Mesendoderm (in vitro differentiated cells): ENCODE measurements at regions not wholly inside any gene's neighbourhood (a gene's known extent, or its start where the extent isn't known, plus 50 kb on each side); places are given as distances from the start of the nearest gene placed in this dataset.

Source experiments
- DNase-seq: peaks from one replicate; pipeline ENCODE4 v3.0.0; 2013
- H2AK5ac ChIP-seq: 2 replicates; pipeline ENCODE4 v1.6.1; 2013; ENCODE audit warnings: low read length, inconsistent platforms
- H2BK120ac ChIP-seq: 2 replicates; pipeline ENCODE4 v1.6.1; 2013; ENCODE audit warnings: low read depth, mild to moderate bottlenecking, low read length, moderate library complexity, mixed read lengths
- H2BK15ac ChIP-seq: replicated peaks from 2 replicates; pipeline ENCODE4 v1.6.1; 2013; ENCODE audit warnings: low read depth, mild to moderate bottlenecking, moderate library complexity
- H2BK5ac ChIP-seq: 2 replicates; pipeline ENCODE4 v1.6.1; 2013; ENCODE audit warnings: low read length, inconsistent platforms
- H3K18ac ChIP-seq: 2 replicates; pipeline ENCODE4 v1.6.1; 2013; ENCODE audit warnings: mild to moderate bottlenecking, low read length, mixed read lengths
- H3K23ac ChIP-seq: one replicate; pipeline ENCODE4 v1.6.1; 2013; ENCODE audit warnings: low read length
- H3K27ac ChIP-seq: 2 replicates; pipeline ENCODE4 v1.5.1; 2013; ENCODE audit warnings: low read depth, mild to moderate bottlenecking, inconsistent platforms, low read length, moderate library complexity
- H3K27me3 ChIP-seq: 2 replicates; pipeline ENCODE4 v1.6.1; 2013; ENCODE audit warnings: low read length, control low read depth, mild to moderate bottlenecking, inconsistent platforms; ENCODE audit not compliant: insufficient read depth, poor library complexity
- H3K36me3 ChIP-seq: 2 replicates; pipeline ENCODE4 v1.6.1; 2013; ENCODE audit warnings: low read length, inconsistent platforms; ENCODE audit not compliant: control insufficient read depth, insufficient read depth
- H3K4ac ChIP-seq: one replicate; pipeline ENCODE4 v1.6.1; 2013; ENCODE audit warnings: low read depth, mild to moderate bottlenecking, low read length, moderate library complexity
- H3K4me1 ChIP-seq: 2 replicates; pipeline ENCODE4 v1.6.1; 2013; ENCODE audit warnings: low read depth, low read length, inconsistent platforms; ENCODE audit not compliant: control insufficient read depth
- H3K4me2 ChIP-seq: 2 replicates; pipeline ENCODE4 v1.6.1; 2013; ENCODE audit warnings: low read length
- H3K4me3 ChIP-seq: 2 replicates; pipeline ENCODE4 v1.5.1; 2013; ENCODE audit warnings: mild to moderate bottlenecking, low read length
- H3K56ac ChIP-seq: one replicate; pipeline ENCODE4 v1.6.1; 2013; ENCODE audit warnings: low read length
- H3K79me1 ChIP-seq: 2 replicates; pipeline ENCODE4 v1.6.1; 2013; ENCODE audit warnings: low read length, inconsistent platforms
- H3K79me2 ChIP-seq: 2 replicates; pipeline ENCODE4 v1.6.1; 2013; ENCODE audit warnings: mild to moderate bottlenecking, low read length; ENCODE audit not compliant: control insufficient read depth, insufficient read depth
- H3K9ac ChIP-seq: 2 replicates; pipeline ENCODE4 v1.6.1; 2013; ENCODE audit warnings: low read length, inconsistent platforms
- H4K5ac ChIP-seq: one replicate; pipeline ENCODE4 v1.6.1; 2013; ENCODE audit warnings: low read length
- H4K8ac ChIP-seq: one replicate; pipeline ENCODE4 v1.6.1; 2013; ENCODE audit warnings: low read depth, mild to moderate bottlenecking, control low read depth, low read length, moderate library complexity
- WGBS: extraction: QIAGEN DNeasy Blood & Tissue Kit; methylation state at CpG from one replicate; pipeline ENCODE4 v1.1.7; 2013; ENCODE audit warnings: low lambda C conversion rate, missing lambda C conversion rate; ENCODE audit not compliant: insufficient coverage; ENCODE audit errors: extremely low coverage; 5-methylcytosine and 5-hydroxymethylcytosine counted together

DNA sequence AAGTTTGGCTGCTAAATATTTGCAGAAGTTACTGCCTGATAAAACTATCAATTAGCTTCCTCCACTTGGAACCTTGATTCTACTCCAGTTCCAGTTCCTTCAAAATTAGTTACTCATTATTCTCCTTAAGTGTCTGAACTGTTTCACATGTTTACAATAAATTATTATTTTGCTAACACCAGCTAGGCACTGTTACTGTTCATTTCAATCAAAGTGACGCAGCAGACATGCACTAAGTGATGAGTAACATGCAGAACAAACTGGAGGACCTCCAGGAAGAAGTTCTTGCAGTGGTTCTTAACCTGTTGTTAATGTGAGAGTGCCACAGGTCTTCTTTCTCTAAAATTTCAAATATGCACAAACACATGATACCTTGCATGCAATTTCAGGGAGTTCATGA, 491.8 kb upstream of the SEMA3A start:
- no CpG with 5 or more reads among the region's 1 CpG for WGBS
- Histone ChIP-seq H2AK5ac (no peak overlapping the region), H3K9ac (no peak overlapping the region), H3K56ac (no peak overlapping the region), H3K79me1 (no peaks in the 10 kb centered on the region), H3K18ac (no peak overlapping the region), H4K5ac (no peak overlapping the region), H4K8ac (no peak overlapping the region), H3K4me1 (no peaks in the 10 kb centered on the region), H3K27me3 (no peaks in the 10 kb centered on the region), H2BK15ac (no peak overlapping the region), H3K79me2 (no peaks in the 10 kb centered on the region), H3K23ac (no peak overlapping the region), H3K36me3 (no peaks in the 10 kb centered on the region), H3K4me2 (no peak overlapping the region), H3K4ac (no peak overlapping the region), H3K27ac (no peak overlapping the region), H2BK5ac (no peak overlapping the region), H3K4me3 (no peak overlapping the region), H2BK120ac (no peak overlapping the region)
- DNase-seq: no peak

DNA sequence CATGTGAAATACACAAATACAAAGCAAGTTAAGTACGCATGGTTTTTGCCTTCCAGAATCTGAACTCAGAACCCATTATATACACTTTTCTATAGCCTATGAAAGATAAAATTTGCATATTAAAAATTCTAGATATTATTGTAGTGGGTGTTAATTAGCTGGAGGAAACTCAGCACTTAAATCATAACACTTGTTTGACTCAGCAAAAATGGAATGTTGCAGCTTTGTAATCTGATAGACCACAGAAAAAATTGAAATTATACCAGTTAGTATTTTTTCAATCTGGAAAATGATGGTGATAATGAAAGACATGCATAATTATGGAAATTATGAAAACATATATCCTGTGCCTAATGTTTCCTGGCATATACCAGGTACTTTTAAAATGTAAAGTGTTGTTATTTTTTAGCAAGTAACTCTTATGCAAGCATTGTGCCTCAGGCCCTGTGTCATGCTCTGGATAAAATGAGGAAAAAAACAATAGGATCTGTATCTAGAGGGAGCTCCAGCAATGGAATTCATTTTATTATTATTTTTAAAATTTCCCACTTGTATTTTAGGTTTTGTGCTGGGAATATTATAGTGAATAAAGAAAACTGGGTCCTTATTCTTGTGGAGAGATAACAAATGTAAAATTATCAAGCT, 490.4 kb upstream of the SEMA3A start:
- H3K9ac ChIP-seq: no peak overlapping the region
- no CpG with 5 or more reads among the region's 1 CpG for WGBS
- no peak overlapping the region for H3K4ac ChIP-seq

GRCh38 chr7:84682543-84682942, 488.0 kb upstream of the SEMA3A start:
- no peaks in the 10 kb centered on the region for H3K79me2 ChIP-seq

More for the DNA sequence above, 490.4 kb upstream of the SEMA3A start:
- Histone ChIP-seq H3K4me3 (no peak overlapping the region), H4K8ac (no peak overlapping the region), H3K23ac (no peak overlapping the region), H3K79me1 (no peaks in the 10 kb centered on the region), H2AK5ac (no peak overlapping the region), H3K79me2 (no peaks in the 10 kb centered on the region), H3K4me1 (no peaks in the 10 kb centered on the region), H4K5ac (no peak overlapping the region), H3K18ac (no peak overlapping the region), H2BK5ac (no peak overlapping the region), H3K4me2 (no peak overlapping the region), H2BK120ac (no peak overlapping the region), H3K56ac (no peak overlapping the region), H3K36me3 (no peaks in the 10 kb centered on the region), H3K27ac (no peak overlapping the region), H2BK15ac (no peak overlapping the region), H3K27me3 (no peaks in the 10 kb centered on the region)
- DNase-seq: no peak

DNA sequence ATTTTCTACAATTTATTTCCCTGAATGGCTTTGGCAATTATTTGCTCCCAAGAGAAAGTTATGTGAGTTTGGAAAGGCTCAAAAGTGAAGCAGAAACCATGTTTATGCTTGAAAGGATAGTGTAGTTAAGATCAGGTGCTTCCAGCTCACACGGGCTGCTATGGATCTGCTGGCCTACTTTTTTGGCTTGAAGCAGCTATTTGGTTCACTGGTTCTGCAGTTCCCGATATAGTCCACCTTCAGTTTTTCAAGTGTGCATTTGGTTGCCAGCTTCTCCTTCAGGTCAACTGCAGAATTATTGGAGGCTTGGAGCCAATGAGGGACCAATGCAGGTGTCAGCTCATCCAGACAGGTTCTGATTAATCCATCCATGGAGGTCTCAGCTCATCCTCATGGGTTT, 484.3 kb upstream of the SEMA3A start:
- no peak overlapping the region for H3K4me3 ChIP-seq
- no peaks in the 10 kb centered on the region for H3K36me3 ChIP-seq
- H2BK5ac ChIP-seq: no peak overlapping the region
- H3K9ac ChIP-seq: no peak overlapping the region
- no peaks in the 10 kb centered on the region for H3K79me1 ChIP-seq
- H3K4me1 ChIP-seq: no peaks in the 10 kb centered on the region
- H4K8ac ChIP-seq: no peak overlapping the region
- no peak overlapping the region for H2AK5ac ChIP-seq
- H3K79me2 ChIP-seq: no peaks in the 10 kb centered on the region
- no peak for DNase-seq
- no peak overlapping the region for H2BK15ac ChIP-seq
- no peaks in the 10 kb centered on the region for H3K27me3 ChIP-seq
- no peak overlapping the region for H3K4me2 ChIP-seq
- no peak overlapping the region for H3K27ac ChIP-seq
- no peak overlapping the region for H2BK120ac ChIP-seq
- WGBS: no CpG with 5 or more reads among the region's 2 CpGs
- no peak overlapping the region for H3K18ac ChIP-seq
- no peak overlapping the region for H4K5ac ChIP-seq
- no peak overlapping the region for H3K23ac ChIP-seq
- no peak overlapping the region for H3K56ac ChIP-seq
- no peak overlapping the region for H3K4ac ChIP-seq

More at GRCh38 chr7:84682543-84682942, 488.0 kb upstream of the SEMA3A start:
- H3K79me1 ChIP-seq: no peaks in the 10 kb centered on the region
- no peak overlapping the region for H3K27ac ChIP-seq
- H4K8ac ChIP-seq: no peak overlapping the region
- no peaks in the 10 kb centered on the region for H3K27me3 ChIP-seq
- H3K56ac ChIP-seq: no peak overlapping the region
- H3K18ac ChIP-seq: no peak overlapping the region
- H3K4ac ChIP-seq: no peak overlapping the region
- H3K4me3 ChIP-seq: no peak overlapping the region
- H4K5ac ChIP-seq: no peak overlapping the region
- H3K4me1 ChIP-seq: no peaks in the 10 kb centered on the region
- no peak overlapping the region for H3K23ac ChIP-seq
- WGBS: 100% methylated on average over 1 of the region's 2 CpGs
- H2BK5ac ChIP-seq: no peak overlapping the region
- no peak overlapping the region for H2AK5ac ChIP-seq
- H3K9ac ChIP-seq: no peak overlapping the region
- no peak overlapping the region for H2BK120ac ChIP-seq
- no peak overlapping the region for H3K4me2 ChIP-seq
- DNase-seq: no peak
- no peak overlapping the region for H2BK15ac ChIP-seq
- H3K36me3 ChIP-seq: no peaks in the 10 kb centered on the region

DNA sequence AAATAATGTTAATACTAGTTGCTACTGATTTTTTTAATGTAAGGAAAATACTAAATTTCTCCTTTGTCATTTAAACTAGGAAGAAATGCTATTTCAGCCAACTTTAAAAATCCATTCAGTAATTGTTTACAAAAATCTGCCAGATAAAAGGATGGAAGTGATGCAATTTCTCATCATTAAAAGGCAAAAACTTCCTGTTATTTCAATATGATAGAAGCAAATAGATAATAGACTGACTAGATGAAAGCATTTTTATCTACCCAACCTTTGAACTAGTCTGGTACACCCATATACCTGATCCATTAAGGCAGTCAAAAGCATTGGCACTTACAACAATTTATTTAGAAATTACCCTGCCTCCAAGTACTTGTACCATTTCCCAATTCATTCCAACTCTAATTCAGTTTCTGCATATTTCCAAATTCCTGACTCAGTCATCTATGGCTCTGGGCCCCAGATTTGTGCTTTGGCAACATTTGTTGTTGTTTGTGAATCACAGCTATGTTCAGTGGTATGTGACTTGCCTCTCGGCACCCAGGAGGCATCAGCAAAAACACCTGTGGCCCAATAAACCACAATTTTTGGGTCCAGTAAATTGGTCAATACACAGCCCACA, 482.6 kb upstream of the SEMA3A start:
- Histone ChIP-seq H3K36me3 (no peaks in the 10 kb centered on the region), H2AK5ac (no peak overlapping the region), H3K4me3 (no peak overlapping the region), H4K5ac (no peak overlapping the region), H3K18ac (no peak overlapping the region), H2BK15ac (no peak overlapping the region), H3K4me2 (no peak overlapping the region), H3K23ac (no peak overlapping the region), H3K79me2 (no peaks in the 10 kb centered on the region), H3K4me1 (no peaks in the 10 kb centered on the region), H3K56ac (no peak overlapping the region), H3K79me1 (no peaks in the 10 kb centered on the region), H3K27me3 (no peaks in the 10 kb centered on the region), H3K27ac (no peak overlapping the region), H4K8ac (no peak overlapping the region), H3K9ac (no peak overlapping the region), H2BK120ac (no peak overlapping the region), H2BK5ac (no peak overlapping the region), H3K4ac (no peak overlapping the region)
- no peak for DNase-seq
- no CpG with 5 or more reads among the region's 1 CpG for WGBS

DNA sequence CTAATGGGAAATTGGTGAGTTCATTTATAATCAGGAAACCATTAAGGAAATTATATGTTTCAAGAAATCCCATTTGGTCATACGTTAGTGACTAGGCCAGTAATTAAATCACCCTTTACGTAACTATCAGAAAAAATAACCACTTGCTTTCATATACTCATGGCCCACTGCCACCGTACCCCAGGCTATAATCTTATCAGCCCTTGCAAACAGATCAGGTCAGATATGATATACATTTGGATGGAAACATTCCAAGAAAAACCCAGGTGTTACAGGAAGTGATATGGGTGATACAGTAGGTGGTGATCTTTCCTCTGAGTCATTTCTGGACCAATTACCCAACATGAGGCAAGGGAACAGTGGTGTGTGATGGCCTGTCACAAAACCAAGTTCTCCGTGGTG, 481.0 kb upstream of the SEMA3A start:
- Histone ChIP-seq H3K27me3 (no peaks in the 10 kb centered on the region), H3K4me1 (no peaks in the 10 kb centered on the region), H2BK5ac (no peak overlapping the region), H2BK120ac (no peak overlapping the region), H4K5ac (no peak overlapping the region), H4K8ac (no peak overlapping the region), H3K4me3 (no peak overlapping the region), H3K23ac (no peak overlapping the region), H3K4ac (no peak overlapping the region), H3K79me1 (no peaks in the 10 kb centered on the region), H3K79me2 (no peaks in the 10 kb centered on the region), H3K27ac (no peak overlapping the region), H2BK15ac (no peak overlapping the region), H3K4me2 (no peak overlapping the region), H2AK5ac (no peak overlapping the region), H3K18ac (no peak overlapping the region), H3K56ac (no peak overlapping the region), H3K9ac (no peak overlapping the region), H3K36me3 (no peaks in the 10 kb centered on the region)
- WGBS: no CpG with 5 or more reads among the region's 4 CpGs
- DNase-seq: peak; percentile 22
